Superior temporal gyrus (tissue), 1 donor: ENCODE measurements at regions not wholly inside any gene's neighbourhood (a gene's known extent, or its start where the extent isn't known, plus 50 kb on each side); places are given as distances from the start of the nearest gene placed in this dataset.
"Not testable (repeated sequence)": the region's sequence is repeated elsewhere in the genome, so short reads cannot be mapped to it uniquely, and the experiment has no call there.

Experiments
- DNase-seq: peaks from one replicate; pipeline ENCODE4 v3.0.0-alpha.2; 2016; ENCODE audit errors: extremely low spot score

DNA sequence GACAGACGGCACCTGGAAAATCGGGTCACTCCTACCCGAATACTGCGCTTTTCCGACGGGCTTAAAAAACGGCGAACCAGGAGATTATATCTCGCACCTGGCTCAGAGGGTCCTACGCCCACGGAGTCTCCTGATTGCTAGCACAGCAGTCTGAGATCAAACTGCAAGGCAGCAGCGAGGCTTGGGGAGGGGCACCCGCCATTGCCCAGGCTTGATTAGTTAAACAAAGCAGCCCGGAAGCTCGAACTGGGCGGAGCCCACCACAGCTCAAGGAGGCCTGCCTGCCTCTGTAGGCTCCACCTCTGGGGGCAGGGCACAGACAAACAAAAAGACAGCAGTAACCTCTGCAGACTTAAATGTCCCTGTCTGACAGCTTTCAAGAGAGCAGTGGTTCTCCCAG, 197.5 kb upstream of the FAT3 start:
- not testable (repeated sequence) for DNase-seq

- no peak for DNase-seq
Observed at GRCh38 chr11:92026664-92027063, 198.0 kb upstream of the FAT3 start.

- no peak for DNase-seq
Observed at GRCh38 chr11:92024788-92025187, 199.8 kb upstream of the FAT3 start.

DNA sequence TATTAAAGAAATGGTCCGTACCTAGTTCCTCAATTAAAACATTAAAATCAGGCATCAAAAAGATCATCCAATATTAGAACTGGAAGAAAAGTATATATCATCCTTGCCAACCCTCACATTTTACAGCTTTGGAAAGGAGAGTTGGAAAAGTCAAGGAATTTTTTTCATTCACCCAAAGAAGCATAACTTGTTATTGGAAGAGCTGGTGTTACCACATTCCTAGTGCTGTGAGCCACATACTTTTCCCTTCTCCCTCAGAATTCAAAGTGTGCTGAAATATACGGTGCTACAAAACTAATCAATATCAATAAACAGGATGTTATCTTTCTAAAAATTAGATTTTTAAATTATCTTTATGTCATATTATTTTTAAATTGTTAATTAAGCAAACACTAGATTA, 202.1 kb upstream of the FAT3 start:
- DNase-seq, result no peak

GRCh38 chr11:92018332-92018731, 206.3 kb upstream of the FAT3 start:
- no peak for DNase-seq

DNA sequence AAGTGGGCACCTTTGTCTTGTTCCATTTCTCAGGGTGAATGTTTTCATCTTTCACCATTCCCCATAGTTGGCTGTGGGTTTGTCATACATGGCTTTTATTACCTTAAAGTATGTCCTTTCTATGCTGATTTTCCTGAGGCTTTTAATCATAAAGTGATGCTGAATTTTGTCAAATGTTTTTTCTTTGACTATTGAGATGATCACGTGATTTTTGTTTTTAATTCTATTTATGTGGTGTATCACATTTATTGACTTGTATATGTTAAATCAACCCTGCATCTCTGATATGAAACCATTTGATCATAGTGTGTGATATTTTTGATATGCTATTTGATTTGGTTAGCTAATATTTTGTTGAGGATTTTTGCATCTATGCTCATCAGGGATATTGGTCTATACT, 216.4 kb upstream of the FAT3 start:
- DNase-seq, result no peak

DNA sequence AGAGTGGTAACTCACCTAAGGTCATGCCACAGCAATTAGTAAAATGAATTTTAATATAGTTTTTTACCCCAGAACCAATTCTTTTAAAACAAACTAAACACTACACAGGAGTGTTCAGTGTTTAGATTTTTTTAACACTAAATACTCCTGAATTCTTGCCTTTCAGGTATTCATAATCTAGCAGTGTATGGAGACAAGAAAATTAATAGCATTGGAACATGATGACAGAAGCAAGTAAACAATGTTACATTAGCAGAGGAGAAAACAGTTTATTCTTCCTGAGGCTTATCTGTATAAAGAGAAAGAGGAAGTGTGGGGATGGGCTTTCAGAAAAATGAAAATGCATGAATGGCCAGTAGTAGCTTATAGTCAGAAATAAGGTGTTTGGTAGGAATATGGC, 222.1 kb upstream of the FAT3 start:
- DNase-seq, result no peak

DNA sequence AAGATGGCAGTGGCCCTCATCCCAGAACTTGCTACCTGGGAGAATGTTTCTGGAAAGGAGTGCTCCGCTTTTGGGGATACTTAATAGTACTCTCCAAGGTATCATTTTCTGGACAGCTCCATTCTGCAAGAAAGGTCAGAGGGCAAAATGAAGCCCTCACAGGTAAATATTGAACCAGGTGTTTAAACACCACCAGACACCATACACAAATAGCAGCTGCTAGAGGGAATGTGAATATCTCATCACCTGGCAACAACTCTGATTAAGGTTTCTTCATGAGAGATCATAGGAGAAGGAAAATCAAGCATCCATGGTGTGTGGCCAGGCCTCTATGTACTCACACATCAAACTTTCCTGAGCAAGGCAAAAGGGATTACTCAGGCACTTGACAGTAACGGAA, 226.1 kb upstream of the FAT3 start:
- DNase-seq, result no peak

DNA sequence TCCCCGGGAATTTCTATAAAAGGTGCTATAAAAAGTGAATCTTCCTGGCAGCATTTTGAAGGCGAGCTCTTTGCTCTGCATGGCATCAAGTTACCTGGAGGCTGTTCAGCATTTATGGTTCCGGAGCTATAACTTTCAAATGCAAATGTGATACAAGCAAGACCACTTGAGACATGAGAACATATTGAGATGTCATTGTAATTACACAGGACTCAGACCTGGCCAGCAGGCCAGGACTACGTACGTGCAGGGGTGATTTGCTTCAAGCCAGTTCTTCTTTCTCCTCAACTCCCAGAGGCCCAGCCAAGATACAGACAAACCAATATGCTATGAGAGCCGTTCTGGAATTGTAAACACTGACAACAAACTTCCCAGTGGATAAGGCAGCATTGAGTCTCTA, 227.4 kb upstream of the FAT3 start:
- DNase-seq, result no peak

DNA sequence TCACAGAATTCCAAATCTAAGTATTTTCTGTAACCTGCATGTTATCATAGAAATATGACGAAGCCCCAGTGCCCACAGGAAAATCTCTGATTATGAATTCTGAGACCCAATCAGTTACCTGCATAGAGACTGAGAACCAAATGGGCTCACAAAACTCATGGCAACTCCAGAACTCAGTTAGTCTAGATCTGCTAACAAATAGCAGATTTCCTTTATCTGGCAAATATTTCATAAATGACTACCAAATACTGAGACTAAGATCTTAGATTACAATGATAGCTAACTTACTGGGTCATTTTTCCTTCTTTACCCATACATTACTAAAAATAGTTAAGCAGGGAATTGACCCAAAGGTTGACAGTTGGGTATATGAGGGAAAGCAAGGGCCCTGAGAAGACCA, 228.1 kb upstream of the FAT3 start:
- no peak for DNase-seq

DNA sequence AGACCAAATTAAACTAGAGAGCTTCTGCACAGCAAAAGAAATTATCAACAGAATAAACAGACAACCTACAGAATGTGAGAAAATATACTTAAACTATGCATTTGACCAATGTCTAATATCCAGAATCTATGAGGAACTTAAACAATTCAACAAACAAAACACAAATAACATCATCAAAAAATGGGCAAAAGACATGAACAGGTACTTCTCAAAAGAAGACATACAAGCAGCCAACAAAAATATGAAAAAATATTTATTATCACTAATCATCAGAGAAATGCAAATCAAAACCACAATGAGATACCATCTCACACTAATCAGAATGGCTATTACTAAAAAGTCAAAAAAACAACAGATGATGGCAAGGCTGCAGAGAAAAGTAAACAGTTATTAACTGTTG, 236.2 kb upstream of the FAT3 start:
- not testable (repeated sequence) for DNase-seq

- no peak for DNase-seq
Observed at GRCh38 chr11:91986218-91986617, 238.4 kb upstream of the FAT3 start.

GRCh38 chr11:91984033-91984584, 240.5 kb upstream of the FAT3 start:
- DNase-seq, result no peak

DNA sequence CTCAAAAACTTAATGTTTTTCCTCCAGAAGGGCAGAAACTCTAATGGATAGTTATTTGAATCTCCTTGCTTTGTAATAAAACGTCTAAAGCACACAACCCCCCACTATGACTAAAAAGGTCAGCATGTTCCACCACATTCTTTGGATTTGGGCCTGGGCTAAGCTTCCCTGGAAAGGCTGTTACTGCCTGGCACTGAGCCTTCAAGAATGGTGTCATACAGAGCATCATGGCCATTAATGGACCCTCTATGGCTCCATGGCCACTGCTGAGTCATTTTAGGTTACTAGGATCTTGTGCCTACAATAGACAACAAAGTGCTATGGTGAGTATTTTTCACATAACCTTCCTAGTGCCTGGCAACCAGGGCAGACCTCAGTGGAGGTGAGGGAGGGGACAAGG, 242.6 kb upstream of the FAT3 start:
- DNase-seq, result no peak

DNA sequence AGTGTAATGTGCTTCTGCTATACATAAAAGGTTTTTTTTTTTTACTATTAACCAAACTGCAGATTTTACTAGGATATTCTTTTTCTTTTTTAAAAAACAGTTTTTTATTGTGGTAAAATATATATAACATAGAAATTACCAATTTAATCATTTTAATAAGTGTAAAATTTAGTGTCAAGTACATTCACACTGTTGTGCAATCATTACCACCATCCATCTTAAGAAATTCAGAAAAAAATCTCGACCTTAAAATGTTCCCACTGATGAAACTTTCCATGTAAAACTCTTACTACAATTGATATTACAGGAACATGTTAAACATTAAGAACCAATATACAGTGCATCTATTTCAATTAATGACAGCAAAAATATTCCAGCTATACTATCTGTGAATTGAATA, 244.8 kb upstream of the FAT3 start:
- no peak for DNase-seq

DNA sequence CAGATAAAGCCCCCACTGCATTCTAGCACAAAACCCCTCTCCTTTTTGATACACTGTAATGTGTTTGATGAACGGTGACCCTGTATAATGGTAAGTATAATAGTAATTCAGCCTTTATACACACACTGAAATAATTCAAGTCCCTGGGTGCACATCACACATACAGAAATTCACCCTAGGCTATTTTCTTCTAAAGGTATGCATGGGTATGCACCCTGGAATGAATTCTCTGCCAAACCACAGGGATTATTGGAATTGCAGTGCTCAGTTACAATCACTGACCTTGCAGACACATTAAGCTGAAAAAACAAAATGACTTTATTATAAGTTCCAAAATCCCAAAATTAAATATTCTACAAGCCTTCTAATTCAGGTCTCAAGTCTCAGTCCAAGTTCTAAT, 245.9 kb upstream of the FAT3 start:
- no peak for DNase-seq

GRCh38 chr11:91972665-91973266, 251.9 kb upstream of the FAT3 start:
- DNase-seq, result no peak

DNA sequence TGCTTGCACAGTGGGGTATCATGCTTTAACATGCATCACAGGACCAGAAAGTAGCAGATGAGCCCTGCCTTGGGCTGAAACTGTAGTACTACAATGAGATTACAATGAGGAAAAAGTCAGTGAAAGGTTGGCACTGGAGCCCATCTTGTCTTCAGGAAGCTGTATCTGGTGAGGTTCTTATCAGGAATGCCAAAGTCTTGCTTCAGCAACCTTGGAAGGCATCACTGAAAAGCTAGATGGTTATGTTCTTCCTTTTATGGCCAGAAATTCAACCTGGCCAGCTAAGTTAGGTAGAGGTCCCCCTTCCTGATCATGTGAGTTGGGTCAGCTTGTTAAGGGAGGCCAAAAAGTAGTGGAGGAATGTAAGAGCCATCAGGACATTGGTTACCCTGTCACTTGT, 254.0 kb upstream of the FAT3 start:
- DNase-seq, result no peak

GRCh38 chr11:91969486-91969885, 255.1 kb upstream of the FAT3 start:
- no peak for DNase-seq

DNA sequence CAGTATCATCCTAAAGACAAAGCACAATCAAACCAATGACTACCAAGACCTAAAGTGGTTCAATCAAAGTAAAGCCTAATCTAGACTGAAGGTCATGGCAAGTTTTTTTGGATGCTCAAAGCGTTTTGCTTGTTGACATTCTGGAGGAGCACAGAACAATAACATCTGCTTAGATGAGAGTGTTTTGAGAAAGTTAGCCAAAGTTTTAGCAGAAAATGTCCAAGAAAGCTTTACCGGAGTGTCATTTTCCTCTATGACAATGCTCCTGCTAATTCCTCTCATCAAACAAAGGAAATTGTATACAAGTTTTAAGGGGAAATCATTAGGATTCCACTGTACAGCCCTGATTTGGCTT, 256.9 kb upstream of the FAT3 start:
- DNase-seq, result no peak

DNA sequence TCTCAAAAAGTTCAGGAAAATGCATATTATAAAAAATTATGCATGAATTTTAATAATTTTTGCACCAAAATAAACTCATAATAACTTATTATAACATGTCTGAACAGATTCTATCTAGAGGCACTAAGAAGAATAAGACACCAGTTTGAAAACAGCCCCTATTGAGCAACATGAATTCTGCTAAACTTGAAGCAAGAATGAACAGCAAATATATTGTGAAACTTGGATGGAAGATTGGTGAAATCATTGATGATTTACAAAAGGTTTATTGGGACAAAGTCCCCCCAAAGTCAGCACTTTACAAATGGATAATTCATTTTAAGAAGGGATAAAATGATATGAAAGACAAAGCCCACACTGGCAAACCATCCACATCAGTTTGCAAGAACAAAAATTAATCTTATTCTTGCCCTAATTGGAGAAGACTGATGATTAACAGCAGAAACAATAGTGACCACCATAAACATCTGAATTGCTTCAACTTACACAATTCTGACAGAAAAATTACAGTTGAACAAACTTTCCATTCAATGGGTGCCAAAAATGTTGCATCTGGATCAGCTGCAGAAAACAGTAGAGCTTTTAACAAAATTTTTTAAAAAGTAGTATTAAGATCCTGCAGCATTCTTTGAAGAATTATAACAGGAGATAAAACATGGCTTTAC, 257.5 kb upstream of the FAT3 start:
- DNase-seq, result no peak

DNA sequence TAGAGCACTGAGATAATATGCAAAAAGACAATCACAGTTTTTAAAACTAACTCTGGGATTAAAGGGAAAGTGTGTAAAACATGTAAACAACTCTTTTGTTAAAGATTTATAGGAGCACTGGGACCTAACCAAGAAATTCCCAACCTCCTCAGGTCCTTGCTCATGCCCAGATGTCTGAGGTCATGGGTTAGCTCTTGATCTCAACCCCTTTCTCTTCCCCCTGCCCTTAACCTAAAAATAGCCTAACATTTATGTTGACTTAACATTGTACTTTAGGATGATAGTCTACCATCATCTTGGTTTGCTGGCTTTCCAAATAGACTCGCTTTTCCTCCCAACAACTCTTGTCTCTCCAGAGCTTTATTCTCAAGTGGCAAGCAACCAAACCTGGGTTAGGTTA, 258.2 kb upstream of the FAT3 start:
- no peak for DNase-seq

GRCh38 chr11:91960770-91961169, 263.8 kb upstream of the FAT3 start:
- no peak for DNase-seq

DNA sequence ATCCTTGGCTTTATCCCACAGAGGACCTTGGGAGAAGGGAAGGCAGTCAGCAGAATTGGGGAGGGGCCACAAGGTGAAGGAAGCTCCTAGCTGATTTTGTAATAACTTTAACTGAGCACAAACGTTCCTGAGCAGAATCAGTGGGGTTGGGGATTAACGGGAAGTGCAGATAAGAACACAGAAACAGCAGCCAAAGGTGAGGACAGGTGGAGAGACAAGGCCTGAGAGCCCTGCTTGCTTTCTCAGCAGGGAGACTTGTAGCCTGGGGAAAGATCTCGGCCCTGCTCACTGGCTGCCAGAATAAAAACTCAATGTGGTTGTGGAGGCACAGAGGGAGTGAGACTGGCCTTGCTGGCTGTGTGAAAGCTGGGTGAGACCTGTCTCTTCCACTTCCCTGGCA, 265.2 kb upstream of the FAT3 start:
- no peak for DNase-seq
